NB4 (cell line): ENCODE measurements at regions not wholly inside any gene's neighbourhood (a gene's known extent, or its start where the extent isn't known, plus 50 kb on each side); places are given as distances from the start of the nearest gene placed in this dataset.

Experiments
- POLR2A ChIP-seq: IDR thresholded peaks from 2 replicates; pipeline ENCODE4 v1.6.1; 2011; ENCODE audit warnings: mild to moderate bottlenecking; ENCODE audit not compliant: insufficient read length; ENCODE audit errors: extremely low read depth
- TF ChIP-seq, protein P1 (sequence below): IDR thresholded peaks from one replicate; pipeline ENCODE4 v1.5.1; 2012; ENCODE audit warnings: low read depth, low read length

DNA sequence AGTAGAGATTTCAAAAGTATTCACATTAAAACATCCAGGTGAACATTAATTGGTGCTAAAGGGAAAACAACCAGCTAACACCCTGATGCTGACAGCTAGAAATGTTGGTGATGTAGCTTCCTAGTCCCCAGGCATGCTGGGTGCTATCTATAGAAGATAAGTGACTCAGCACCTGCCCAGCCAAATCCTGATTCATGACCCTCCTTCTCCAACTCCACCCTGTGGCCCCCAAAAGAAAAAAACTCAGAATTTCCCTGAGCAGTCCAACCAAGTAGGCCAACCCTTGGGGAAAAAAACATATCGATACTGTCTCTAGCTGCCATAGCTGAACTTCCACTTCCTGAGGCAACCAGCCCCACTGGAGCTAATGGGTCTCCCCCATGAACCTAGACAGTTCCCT, 197.6 kb upstream of the KLF3 start:
- TF ChIP-seq, protein P1, sequence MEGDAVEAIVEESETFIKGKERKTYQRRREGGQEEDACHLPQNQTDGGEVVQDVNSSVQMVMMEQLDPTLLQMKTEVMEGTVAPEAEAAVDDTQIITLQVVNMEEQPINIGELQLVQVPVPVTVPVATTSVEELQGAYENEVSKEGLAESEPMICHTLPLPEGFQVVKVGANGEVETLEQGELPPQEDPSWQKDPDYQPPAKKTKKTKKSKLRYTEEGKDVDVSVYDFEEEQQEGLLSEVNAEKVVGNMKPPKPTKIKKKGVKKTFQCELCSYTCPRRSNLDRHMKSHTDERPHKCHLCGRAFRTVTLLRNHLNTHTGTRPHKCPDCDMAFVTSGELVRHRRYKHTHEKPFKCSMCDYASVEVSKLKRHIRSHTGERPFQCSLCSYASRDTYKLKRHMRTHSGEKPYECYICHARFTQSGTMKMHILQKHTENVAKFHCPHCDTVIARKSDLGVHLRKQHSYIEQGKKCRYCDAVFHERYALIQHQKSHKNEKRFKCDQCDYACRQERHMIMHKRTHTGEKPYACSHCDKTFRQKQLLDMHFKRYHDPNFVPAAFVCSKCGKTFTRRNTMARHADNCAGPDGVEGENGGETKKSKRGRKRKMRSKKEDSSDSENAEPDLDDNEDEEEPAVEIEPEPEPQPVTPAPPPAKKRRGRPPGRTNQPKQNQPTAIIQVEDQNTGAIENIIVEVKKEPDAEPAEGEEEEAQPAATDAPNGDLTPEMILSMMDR, result no peak
- TF ChIP-seq POLR2A, result no peak
